Right lobe of liver (tissue), 6 donors: ENCODE measurements at regions not wholly inside any gene's neighbourhood (a gene's known extent, or its start where the extent isn't known, plus 50 kb on each side); places are given as distances from the start of the nearest gene placed in this dataset.
A peak's percentile ranks its signal among the peaks of the same experiment; 100 is the strongest.

Experiments used
- ATAC-seq, 4 donors: fragments of 200-7000 bp; cut with Tn5 transposase; one replicate each; pipeline ENCODE4 v1.9.1; 2020; ENCODE audit warnings: mild to moderate bottlenecking in 4 of 4, moderate library complexity in 4 of 4
- DNase-seq, 3 donors: peaks; one replicate each; pipeline ENCODE4 v3.0.0-alpha.2; 2020
- H3K27ac ChIP-seq, 3 donors: fragments of 200-600 bp; one replicate each; pipeline ENCODE4 v1.8.0; 2022
- H3K27me3 ChIP-seq, 2 donors: fragments of 200-600 bp; one replicate each; pipeline ENCODE4 v1.8.0; 2022
- H3K36me3 ChIP-seq, 4 donors: fragments of 200-600 bp; sonication (generic) in 1 of 4; one replicate each; pipeline versions ENCODE4 v1.5.1 to v1.8.0; 2017 to 2022; ENCODE audit warnings: control low read depth in 1 of 4
- H3K4me1 ChIP-seq, 4 donors: fragments of 200-600 bp; sonication (generic) in 1 of 4; one replicate each; pipeline versions ENCODE4 v1.5.1 to v1.8.0; 2017 to 2022; ENCODE audit warnings: control low read depth in 1 of 4
- H3K4me3 ChIP-seq, 3 donors: fragments of 200-600 bp; one replicate each; pipeline ENCODE4 v1.8.0; 2022
- H3K9me3 ChIP-seq, 4 donors: fragments of 200-600 bp; sonication (generic) in 1 of 4; one replicate each; pipeline versions ENCODE4 v1.5.1 to v1.8.0; 2017 to 2022; ENCODE audit warnings: control low read depth in 1 of 4
- POLR2A ChIP-seq: fragments of 450-650 bp; IDR thresholded peaks from one replicate; pipeline ENCODE4 v1.6.1; 2017; ENCODE audit warnings: antibody characterized with exemption, mild to moderate bottlenecking
- WGBS: methylation state at CpG from one replicate; pipeline ENCODE4 v1.1.6; 2018; ENCODE audit warnings: low coverage, low lambda C conversion rate; ENCODE audit not compliant: insufficient coverage; ENCODE audit errors: missing lambda C conversion rate; 5-methylcytosine and 5-hydroxymethylcytosine counted together
- intact Hi-C, 2 donors: fragments of 100-400 bp; cut with DNase I; formaldehyde crosslinking; loops; one replicate each; pipeline versions ENCODE4 v1.11.2 to v1.14.1; 2022
- TF ChIP-seq, protein P1 (sequence below), 4 donors: fragments of 200-600 bp in 3 of 4; fragments of 450-650 bp in 1 of 4; IDR thresholded peaks; one replicate each; pipeline versions ENCODE4 v1.5.1 to v1.8.0; 2016 to 2022; ENCODE audit warnings: antibody characterized with exemption in 4 of 4, mild to moderate bottlenecking in 2 of 4
- donor health status: DM: no; HTN: yes; CAD: no.
- donor health status: DM: no; HTN: no; CAD: no.
- donor health status: DM: no; HTN: no; CAD: no.
- donor health status: DM: no; HTN: yes; CAD: no.
- donor health status: DM: no; HTN: yes; CAD: no.

DNA sequence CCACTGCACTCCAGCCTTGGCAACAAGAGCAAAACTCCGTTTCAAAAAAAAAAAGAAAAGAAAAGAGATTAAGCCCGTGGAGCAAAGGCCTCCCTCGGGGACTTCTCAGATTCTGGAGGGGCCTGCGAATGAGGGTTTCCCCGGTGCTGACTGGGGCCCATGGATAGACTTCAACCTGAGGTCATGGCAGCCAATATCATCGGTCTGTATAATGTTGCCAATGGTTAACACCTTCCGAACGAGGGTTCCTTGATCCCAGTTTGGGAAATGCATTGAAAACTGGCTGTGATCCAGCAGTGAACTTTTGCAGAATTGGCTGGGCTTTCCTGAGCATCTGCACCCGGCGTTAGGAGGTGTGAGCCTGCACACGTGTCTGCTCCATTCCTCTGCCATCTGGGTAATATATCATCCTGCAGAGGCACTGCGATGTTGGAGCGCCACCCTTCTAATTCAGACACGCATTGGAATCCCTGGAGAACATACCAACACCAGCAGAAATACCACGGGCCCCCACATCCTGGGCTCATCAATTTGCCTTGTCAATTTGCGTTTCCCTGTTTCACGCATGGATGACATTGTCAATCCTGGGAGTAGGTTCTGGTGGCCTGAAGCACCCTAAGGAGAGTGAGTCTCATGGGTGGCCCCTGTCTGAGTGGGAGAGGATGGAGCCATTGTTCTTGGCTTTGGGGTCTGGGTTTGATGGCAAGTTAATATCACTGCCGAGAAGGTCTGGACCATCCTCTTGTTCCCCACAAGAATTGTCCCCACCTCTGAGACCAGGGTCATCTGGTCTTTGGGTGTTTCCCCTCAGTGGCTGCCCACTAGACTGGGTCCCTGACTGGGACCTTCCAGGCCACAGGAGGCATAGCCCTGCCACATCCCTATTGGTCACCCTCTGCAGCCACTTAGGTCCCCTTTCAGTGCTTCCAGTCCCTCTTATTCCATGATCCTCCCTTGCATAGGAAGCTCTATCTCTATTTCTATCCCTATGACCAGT lies 441.0 kb downstream of the PTPRU start:
- no peak overlapping the region for H3K4me3 ChIP-seq
- whole genome bisulfite sequencing = 37% methylated on average over 5 of the region's 18 CpGs
- no peak for ATAC-seq
- no peaks in the 10 kb centered on the region for H3K4me1 ChIP-seq
- DNase-seq = peak in 1 of 3 donors; percentile 24
- TF ChIP-seq, protein P1, sequence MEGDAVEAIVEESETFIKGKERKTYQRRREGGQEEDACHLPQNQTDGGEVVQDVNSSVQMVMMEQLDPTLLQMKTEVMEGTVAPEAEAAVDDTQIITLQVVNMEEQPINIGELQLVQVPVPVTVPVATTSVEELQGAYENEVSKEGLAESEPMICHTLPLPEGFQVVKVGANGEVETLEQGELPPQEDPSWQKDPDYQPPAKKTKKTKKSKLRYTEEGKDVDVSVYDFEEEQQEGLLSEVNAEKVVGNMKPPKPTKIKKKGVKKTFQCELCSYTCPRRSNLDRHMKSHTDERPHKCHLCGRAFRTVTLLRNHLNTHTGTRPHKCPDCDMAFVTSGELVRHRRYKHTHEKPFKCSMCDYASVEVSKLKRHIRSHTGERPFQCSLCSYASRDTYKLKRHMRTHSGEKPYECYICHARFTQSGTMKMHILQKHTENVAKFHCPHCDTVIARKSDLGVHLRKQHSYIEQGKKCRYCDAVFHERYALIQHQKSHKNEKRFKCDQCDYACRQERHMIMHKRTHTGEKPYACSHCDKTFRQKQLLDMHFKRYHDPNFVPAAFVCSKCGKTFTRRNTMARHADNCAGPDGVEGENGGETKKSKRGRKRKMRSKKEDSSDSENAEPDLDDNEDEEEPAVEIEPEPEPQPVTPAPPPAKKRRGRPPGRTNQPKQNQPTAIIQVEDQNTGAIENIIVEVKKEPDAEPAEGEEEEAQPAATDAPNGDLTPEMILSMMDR (IDR thresholded peaks at IDR 0.05) = no peak
- TF ChIP-seq POLR2A = no peak
- H3K9me3 ChIP-seq = no peaks in the 10 kb centered on the region
- intact Hi-C loops = no loop called here
- H3K27ac ChIP-seq = no peak overlapping the region
- no peaks in the 10 kb centered on the region for H3K36me3 ChIP-seq
- no peaks in the 10 kb centered on the region for H3K27me3 ChIP-seq

DNA sequence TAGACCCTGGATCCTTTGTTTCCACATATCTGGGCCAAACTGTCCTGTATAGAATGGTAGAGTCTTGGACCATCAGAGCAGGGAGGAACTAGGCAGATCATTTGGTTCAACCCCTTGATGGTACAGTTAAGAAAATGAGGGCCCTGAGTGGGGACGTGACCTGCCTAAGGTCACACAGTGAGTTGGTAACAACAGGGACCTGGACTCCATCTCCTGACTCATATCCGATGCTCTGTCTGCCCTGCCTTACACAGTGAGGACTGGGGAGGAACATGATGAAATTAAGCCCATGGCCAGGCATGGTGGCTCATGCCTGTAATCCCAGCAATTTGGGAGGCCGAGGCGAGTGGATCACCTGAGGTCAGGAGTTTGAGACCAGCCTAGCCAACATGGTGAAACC lies 440.2 kb downstream of the PTPRU start:
- intact Hi-C loops = no loop called here
- 40% methylated on average over 3 of the region's 4 CpGs for WGBS
- TF ChIP-seq POLR2A = no peak
- TF ChIP-seq, protein P1 (IDR thresholded peaks at IDR 0.05) = no peak
- Histone ChIP-seq H3K27me3 (no peaks in the 10 kb centered on the region), H3K4me3 (no peak overlapping the region), H3K4me1 (no peaks in the 10 kb centered on the region), H3K36me3 (no peaks in the 10 kb centered on the region), H3K9me3 (no peaks in the 10 kb centered on the region), H3K27ac (no peak overlapping the region)
- DNase-seq (no peak), ATAC-seq (no peak)

DNA sequence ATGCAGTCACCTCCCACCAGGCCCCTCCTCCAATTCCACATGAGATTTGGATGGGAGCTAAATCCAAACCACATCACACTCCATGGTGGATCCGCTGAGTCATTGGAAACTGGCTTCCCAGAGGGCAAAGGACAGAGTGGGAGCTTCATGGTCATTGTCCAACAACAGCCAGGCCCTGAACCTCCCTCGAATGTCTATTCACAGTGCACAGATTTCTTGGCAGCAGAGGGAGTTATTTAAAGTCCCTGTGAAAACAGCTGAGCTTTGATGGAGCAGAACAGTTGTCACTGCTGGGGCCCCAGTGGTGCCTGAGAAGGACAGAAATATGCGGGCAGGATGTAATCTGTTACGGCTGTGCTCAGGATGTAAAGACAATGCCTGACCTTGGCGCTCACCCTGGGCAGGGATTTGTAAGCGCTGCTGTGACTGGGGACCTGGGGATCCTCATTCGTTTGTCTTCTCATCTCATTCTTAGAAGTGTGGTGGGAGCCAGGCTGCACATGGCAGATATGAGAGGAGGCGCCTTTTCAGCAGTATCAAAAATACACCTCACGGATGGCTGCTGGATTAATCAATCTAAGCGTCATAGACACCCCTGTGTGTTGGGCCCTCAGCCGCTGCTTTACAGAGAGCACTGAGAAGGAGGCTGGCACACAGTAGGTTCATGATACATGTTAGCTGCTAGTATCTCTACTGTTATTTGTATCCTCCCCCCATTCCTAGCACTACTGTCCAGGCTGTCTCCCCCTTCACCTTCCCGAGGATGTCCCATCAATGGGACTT lies 439.4 kb downstream of the PTPRU start:
- TF ChIP-seq, protein P1 (IDR thresholded peaks at IDR 0.05) = no peak
- TF ChIP-seq POLR2A = no peak
- no peak overlapping the region for H3K27ac ChIP-seq
- DNase-seq (peak in 1 of 3 donors; percentile 37), ATAC-seq (peak; percentile 46 to 63 (median 54))
- H3K36me3 ChIP-seq = no peaks in the 10 kb centered on the region
- 41% methylated on average over 4 of the region's 12 CpGs for WGBS
- intact Hi-C loops = no loop called here
- H3K27me3 ChIP-seq = no peaks in the 10 kb centered on the region
- no peaks in the 10 kb centered on the region for H3K4me1 ChIP-seq
- no peaks in the 10 kb centered on the region for H3K9me3 ChIP-seq
- H3K4me3 ChIP-seq = no peak overlapping the region

DNA sequence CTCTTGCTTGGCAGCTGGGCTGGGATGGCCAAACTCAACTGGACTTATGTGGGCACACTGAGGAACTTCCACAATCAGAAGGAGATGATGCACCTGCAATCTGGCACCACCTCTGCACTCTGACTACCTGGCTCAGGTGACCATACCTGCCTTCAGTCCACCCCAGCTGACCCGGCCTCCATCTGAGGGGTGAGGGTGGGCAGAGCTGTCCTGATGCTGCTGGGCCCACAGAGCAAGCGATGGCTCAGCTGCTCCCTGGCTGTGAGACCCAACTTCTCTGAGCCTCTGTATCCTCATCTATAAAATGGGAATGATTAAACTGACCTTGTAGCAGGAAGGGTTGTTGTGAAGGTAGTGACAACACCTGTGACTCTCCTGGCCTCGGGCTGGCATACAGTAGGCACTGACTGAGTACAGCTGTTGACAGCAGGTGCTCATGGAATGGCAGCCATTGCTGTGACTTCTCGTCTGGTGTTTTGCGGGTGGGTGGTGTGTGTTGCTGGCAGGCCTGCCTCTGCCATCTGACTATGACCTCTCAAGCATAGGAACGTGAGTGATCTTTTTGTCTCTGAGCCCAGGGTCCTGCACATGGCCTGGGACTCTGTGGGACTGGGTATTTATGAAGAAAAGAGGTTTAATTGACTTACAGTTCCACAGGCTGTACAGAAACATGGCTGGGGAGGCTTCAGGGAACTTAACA lies 438.5 kb downstream of the PTPRU start:
- H3K27ac ChIP-seq = no peak overlapping the region
- DNase-seq (peak in 1 of 3 donors; percentile 29), ATAC-seq (no peak)
- intact Hi-C loops = no loop called here
- H3K9me3 ChIP-seq = no peaks in the 10 kb centered on the region
- no peaks in the 10 kb centered on the region for H3K27me3 ChIP-seq
- 79% methylated on average over 2 of the region's 6 CpGs for WGBS
- H3K4me3 ChIP-seq = no peak overlapping the region
- TF ChIP-seq POLR2A = no peak
- TF ChIP-seq, protein P1 (IDR thresholded peaks at IDR 0.05) = no peak
- H3K4me1 ChIP-seq = no peaks in the 10 kb centered on the region
- no peaks in the 10 kb centered on the region for H3K36me3 ChIP-seq
